ENCODE measurements at regions not wholly inside any gene's neighbourhood (a gene's known extent, or its start where the extent isn't known, plus 50 kb on each side); places are given as distances from the start of the nearest gene placed in this dataset.
"Not testable (repeated sequence)": the region's sequence is repeated elsewhere in the genome, so short reads cannot be mapped to it uniquely, and the experiment has no call there.

DNA sequence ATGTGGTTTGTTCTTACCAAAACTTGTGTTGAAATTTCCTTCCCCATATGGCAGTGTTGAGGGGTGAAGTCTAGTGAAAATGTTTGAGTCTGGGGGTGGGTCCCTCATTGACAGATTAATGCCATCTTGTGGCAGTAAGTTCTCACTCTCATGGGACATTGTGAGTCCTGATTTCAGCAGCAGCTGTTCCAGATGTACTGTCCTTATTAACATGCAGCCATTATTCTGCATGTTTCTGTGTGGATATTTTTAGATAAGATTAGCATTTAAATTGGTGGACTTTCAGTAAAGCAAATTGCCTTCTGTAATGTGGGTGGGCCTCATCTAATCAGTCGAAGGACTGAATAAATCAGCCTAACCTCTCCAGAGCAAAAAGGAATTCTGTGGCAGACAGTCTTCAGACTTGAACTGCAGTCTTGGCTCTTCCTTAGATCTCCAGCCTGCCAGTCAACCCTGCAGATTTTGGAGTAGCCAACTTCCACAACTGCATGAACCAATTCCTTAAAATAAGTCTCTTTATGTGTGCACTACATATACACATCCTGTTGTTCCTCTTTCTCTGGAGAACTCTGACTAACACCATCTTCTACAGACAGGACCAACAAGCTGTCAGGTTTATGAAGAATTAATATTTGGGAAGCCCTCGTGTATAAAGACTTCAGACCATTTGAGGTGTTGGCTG lies 138.7 kb upstream of the ZNF516 start:
- DNase-seq: no peak

GRCh38 chr18:76627444-76627843 lies 132.4 kb upstream of the ZNF516 start:
- DNase-seq: no peak

GRCh38 chr18:76626991-76627390 lies 131.9 kb upstream of the ZNF516 start:
- no peak for DNase-seq

DNA sequence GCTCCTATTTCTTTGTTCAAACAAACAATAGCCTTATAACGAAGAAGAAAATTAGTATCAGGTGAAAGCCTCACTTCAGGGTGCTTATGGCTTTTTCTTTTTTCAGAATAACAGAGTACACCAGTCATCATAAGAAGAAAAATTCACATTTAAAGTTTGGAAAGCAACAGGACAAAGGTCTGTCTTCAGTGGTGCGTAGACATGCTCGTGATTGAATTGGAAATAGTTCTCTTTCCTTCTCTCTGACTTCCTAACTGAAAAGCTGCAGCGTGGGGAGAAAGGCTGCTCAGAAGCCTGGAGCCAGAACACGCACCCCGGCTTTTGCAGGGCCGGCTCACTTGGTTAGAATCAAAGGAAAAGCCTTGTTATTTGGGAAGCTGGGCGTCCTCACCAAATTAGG lies 127.6 kb upstream of the ZNF516 start:
- no peak for DNase-seq

GRCh38 chr18:76621782-76622495 lies 126.9 kb upstream of the ZNF516 start:
- no peak for DNase-seq

DNA sequence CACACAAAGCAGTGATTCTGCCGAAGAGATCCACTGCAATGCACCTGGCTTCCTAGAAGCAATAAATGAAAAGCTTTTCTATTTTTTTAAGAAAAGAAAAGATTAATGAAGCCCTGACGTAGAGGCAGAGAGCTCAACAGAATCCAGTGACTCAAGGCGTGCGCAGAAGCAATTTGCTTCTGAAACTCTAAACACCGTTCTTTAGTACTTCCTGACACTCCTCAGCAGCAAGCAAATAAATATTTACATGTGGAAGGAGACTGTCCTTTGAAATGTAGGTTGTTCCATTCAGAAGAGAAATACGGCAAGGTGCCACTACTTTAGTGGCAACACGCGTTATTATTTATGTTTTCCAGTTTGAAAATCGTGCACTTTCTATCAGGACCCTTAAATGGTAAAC lies 126.2 kb upstream of the ZNF516 start:
- no peak for DNase-seq

DNA sequence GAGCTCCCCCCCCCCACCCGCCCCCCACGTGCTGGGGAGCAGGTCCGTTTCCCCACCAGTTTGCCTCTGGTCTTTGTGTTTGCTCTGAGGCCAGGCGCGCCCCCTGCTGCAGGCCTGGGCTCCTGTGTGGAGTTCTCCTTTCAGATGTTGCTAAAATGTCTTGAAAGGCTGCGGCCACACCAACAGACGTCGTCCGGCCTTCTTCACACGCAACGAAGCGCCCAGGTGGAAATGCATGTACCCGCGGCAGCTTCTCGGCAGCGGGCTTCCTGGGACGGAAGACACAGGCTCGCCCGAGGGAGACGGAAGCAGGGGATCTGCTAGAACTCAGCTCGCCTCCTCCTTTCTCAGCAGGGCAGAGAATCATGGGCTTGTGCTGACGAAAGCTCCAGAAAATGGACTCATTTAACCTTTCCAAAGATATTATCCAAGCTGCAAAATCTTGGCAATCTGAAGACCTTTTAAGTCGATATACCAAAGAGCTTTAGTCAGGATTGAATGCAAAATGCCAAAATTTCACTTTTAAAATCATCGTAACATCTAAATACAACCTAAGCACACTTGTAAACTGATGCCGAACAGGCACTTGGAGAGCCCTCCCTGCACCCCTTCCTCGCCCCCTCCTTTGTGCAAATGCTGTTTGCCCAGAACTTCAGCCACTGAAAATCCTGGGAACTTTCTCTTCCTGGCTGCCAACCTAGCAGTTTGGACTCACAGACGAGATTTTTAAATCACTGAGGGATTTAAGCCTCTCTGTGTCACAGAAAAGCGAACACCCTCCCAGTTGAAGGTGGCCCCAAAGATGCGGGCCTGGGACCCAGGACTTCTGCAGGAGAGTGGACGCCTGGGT lies 125.5 kb upstream of the ZNF516 start:
- peak; percentile 45 for DNase-seq

- no peak for DNase-seq
Observed at GRCh38 chr18:76619621-76620315, 124.7 kb upstream of the ZNF516 start.

DNA sequence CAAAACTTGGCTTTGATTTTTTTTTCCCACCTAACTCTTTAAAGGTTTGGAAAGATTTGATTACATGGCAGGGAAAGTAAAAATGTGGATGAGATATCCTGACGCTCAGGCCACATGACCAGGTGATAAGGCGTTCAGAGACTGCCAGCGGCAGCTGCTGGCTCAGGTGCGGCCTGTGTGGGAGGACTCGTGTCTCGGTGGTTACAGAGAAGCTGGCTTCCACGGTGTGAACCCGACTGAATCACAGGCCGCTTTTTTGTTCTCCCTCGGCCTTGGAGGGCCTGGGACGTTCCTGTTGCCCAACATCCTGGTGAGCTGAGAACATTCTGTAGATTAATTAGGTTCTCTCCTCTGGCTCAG lies 124.2 kb upstream of the ZNF516 start:
- DNase-seq: no peak

- no peak for DNase-seq
Observed at GRCh38 chr18:76618721-76619120, 123.7 kb upstream of the ZNF516 start.

- no peak for DNase-seq
Observed at GRCh38 chr18:76616373-76616772, 121.3 kb upstream of the ZNF516 start.

- no peak for DNase-seq
Observed at GRCh38 chr18:76615065-76615733, 120.2 kb upstream of the ZNF516 start.

GRCh38 chr18:76613755-76614120 lies 118.7 kb upstream of the ZNF516 start:
- no peak for DNase-seq

DNA sequence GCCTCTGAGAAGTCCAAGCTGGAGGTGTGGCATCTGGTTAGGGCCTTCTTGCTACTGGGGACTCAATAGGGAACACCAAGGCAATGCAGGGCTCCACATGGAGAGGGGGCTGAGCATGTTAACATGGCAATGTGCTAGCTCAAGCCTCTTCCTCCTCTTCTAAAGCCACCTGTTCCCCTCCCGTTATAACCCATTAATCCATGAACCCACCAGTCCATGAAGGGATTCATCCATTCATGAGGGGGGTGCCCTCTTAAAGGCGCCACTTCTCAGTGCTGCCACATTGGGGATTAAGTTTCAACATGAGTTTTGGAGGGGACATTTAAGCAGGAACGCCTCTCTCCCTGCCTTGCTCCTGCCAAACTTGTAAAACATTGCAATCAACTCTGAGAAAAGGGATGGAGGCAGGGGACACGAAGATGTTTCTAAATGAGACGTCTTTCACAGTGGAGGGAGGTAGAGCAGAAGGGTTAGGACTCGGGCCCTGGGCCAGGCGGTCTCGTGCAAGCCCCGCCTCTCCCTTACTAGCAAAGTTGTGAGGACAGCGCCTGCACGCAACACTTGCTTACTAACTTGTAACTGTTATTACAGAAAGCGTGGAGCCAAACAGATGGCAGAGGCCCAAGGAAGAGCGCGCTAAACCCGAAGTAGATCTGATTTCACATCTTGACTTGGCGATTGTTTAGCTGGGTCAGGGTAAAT lies 118.2 kb upstream of the ZNF516 start:
- no peak for DNase-seq

- not testable (repeated sequence) for DNase-seq
Observed at GRCh38 chr18:76611750-76612045, 116.7 kb upstream of the ZNF516 start.

- no peak for DNase-seq
Observed at GRCh38 chr18:76610933-76611749, 116.1 kb upstream of the ZNF516 start.

DNA sequence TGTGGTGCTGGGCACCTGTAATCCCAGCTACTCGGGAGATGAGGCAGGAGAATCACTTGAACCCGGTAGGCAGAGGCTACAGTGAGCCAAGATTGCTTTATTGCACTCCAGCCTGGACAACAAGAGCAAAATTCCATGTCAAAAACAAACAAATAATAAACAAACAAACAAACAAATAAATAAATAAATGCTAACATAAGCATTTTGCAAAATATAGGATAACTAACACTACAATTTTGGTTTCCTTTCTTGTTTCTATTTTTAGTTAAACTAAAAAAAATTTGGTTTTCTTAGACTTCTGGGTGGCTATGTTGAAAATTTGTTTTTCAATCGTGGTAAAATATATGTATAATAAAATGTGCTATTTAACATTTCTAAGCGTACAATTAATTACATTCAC lies 115.0 kb upstream of the ZNF516 start:
- DNase-seq: no peak

DNA sequence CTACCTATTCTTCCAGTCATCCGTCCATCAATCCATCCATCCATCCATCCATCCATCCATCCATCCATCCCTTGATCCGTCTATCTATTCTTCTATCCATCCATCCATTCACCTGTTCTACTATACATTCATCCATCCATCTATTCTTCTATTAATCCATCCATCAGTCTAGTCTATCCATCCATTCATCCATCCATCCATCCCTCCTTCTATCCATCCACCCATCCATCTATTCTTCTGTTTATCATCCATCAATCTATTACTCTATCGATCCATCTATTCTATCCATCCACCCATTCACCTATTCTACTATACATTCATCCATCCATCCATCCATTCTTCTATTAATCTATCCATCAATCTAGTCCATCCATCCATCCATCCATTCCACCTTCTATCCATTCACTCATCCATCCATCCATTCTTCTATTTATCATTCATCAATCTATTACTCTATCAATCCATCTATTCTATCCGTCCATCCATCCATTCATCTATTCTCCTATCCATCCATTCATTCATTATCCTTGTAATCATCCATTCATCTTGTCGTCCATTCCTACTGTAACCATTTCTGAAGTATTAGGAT lies 110.4 kb upstream of the ZNF516 start:
- DNase-seq: no peak

DNA sequence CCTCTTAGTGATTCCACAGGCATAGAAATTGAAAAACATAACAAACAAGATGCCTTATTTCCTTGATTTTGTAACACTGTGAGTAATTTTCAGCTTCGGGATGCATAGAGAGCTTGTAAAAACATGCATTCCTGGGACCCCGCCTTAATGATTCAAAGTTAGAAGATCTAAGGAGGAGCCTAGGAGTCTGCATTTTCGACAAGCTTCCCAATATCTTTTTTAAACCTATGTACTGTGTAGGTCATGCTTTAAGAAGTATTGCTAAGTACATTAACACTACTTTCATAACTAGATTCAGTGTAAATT lies 109.8 kb upstream of the ZNF516 start:
- DNase-seq: no peak

DNA sequence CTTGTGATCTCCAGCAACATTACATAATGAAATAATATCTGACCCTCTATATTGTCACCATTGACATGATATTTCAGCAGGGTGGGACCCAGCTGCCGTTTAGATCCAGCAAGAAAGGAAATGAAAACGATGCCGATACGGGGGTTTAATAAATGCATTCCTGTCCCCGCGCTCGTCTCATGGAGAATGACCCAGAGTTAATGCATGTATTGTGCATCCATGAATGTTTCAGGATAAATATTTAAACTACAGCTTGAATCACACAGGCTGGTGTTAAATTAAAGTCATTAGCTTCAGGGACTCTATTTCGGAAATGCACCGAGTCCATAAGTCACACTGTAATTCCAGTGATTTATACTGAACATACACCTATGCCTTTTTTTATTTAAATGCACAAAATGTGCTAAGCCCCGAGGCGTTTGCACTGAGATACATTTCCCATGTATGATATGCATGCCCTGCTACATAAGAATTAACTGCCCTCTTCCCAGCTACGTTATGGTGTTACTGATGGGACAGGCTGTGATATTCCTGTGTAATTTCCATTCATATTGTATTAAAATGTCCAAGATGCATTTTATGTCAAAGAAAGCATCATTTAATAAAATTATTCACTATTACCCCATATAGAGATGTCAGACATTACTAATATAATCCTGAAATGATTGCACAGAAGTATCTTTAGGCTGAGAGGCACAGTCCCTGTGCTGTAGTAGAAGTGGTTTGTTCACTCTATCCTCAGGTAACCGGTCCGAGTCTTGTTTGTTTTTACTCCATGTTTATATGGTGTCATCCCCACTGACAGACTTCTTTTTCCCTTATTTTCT lies 109.3 kb upstream of the ZNF516 start:
- DNase-seq: no peak

Measured in amniotic stem cell (primary cell).